ENCODE measurements at regions not wholly inside any gene's neighbourhood (a gene's known extent, or its start where the extent isn't known, plus 50 kb on each side); places are given as distances from the start of the nearest gene placed in this dataset.

DNA sequence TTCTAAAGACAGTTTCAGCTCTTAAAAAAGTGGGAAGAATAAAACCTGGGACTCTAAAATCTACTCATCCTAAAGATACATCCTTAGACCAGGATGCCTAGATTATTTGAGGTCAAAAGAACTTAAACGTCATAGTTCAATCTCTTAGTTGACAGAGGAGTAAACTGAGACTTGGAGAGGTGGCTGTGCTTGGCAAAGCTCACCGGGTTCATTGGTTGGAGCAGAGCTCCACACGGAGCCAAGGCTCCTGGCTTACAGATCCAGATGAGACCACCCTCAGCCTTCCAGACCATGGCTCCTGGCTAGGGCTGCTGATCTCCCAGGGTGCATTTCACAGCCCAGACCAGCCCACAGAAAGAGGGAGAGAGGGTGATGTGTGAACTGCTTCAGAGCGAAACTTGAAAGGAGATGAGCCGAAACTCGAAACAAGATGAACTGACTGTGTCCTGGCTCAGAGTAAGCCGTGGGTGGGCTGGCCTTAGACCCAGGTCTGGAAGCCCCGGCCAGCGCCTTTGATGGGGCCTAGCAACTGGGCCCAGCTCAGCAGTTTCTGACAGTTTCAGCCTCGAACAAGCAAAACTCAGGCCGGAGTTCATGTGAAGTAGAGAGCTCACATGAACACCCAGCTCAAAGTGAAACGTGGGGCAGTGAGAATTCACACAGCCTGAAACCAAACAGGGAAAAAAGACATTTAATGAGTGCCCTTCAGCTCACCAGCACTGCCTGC is 1044.8 kb downstream of the BCL11B start:
- no peak overlapping the region for H2BK5ac ChIP-seq (ENCODE audit: low read depth, low read length, poor library complexity)
- no peaks in the 10 kb centered on the region for H3K79me1 ChIP-seq (ENCODE audit: low read length)
- H3K27ac ChIP-seq (ENCODE audit: low read depth, low read length) = no peak overlapping the region
- H4K8ac ChIP-seq (ENCODE audit: low read depth, low read length) = no peak overlapping the region
- no peak overlapping the region for H3K18ac ChIP-seq (ENCODE audit: low read length)
- H3K14ac ChIP-seq (ENCODE audit: low read length) = no peak overlapping the region
- H4K91ac ChIP-seq (ENCODE audit: low read depth, low read length) = no peak overlapping the region
- DNase-seq = no peak
- H3K4ac ChIP-seq (ENCODE audit: low read depth, low read length) = no peak overlapping the region
- no peaks in the 10 kb centered on the region for H3K79me2 ChIP-seq (ENCODE audit: control insufficient read depth, insufficient read depth, low read length, poor library complexity)
- H3K4me3 ChIP-seq (ENCODE audit: low read depth, low read length) = no peak overlapping the region
- no peak overlapping the region for H2AFZ ChIP-seq (ENCODE audit: insufficient read depth, low read length, poor library complexity)
- H3K23ac ChIP-seq (ENCODE audit: low read length) = no peak overlapping the region
- H3K9ac ChIP-seq (ENCODE audit: low read length) = no peak overlapping the region
- no peak overlapping the region for H3K4me2 ChIP-seq (ENCODE audit: low read length)
- no peak overlapping the region for H4K12ac ChIP-seq (ENCODE audit: low read depth, low read length)
- H2AK5ac ChIP-seq (ENCODE audit: low read length) = no peak overlapping the region
- no peak overlapping the region for H2BK12ac ChIP-seq (ENCODE audit: low read length)
- H3K4me1 ChIP-seq (ENCODE audit: control insufficient read depth in 1 of 2, insufficient read depth in 2 of 2, low read length in 2 of 2) = no peaks in the 10 kb centered on the region
- WGBS (ENCODE audit: extremely low coverage, insufficient coverage, insufficient read length) = no CpG with 5 or more reads among the region's 12 CpGs
- no peak overlapping the region for H2BK120ac ChIP-seq (ENCODE audit: insufficient read depth, low read length, poor library complexity)
- no peaks in the 10 kb centered on the region for H3K36me3 ChIP-seq (ENCODE audit: control insufficient read depth in 1 of 2, insufficient read depth in 2 of 2, low read length in 2 of 2)
- H3K9me3 ChIP-seq (ENCODE audit: insufficient read depth, low read depth, low read length) = no peaks in the 10 kb centered on the region
- no peaks in the 10 kb centered on the region for H3K27me3 ChIP-seq (ENCODE audit: insufficient read depth, low read length)

DNA sequence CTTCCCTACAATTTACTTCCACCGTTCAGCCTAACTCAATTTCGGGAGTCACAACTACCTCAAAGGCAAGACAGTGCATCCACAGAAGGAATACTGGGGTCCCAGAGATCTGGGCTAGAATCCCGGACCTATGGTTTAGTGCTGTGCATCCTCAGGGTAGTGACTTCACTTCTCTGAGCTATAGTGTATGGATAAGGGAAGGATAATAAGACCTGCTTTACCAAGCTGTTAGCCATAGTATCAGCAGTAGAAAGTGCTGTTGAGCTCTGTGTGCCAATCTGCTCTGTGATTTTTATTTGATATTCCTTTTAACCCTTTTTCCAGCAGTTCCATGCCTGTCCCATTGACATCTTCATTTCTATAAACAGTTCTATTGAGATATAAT is 1044.3 kb downstream of the BCL11B start:
- H2BK120ac ChIP-seq (ENCODE audit: insufficient read depth, low read length, poor library complexity) = no peak overlapping the region
- DNase-seq = no peak
- no peak overlapping the region for H4K8ac ChIP-seq (ENCODE audit: low read depth, low read length)
- H3K79me1 ChIP-seq (ENCODE audit: low read length) = no peaks in the 10 kb centered on the region
- H3K4ac ChIP-seq (ENCODE audit: low read depth, low read length) = no peak overlapping the region
- no peak overlapping the region for H2BK12ac ChIP-seq (ENCODE audit: low read length)
- no peaks in the 10 kb centered on the region for H3K36me3 ChIP-seq (ENCODE audit: control insufficient read depth in 1 of 2, insufficient read depth in 2 of 2, low read length in 2 of 2)
- no peaks in the 10 kb centered on the region for H3K9me3 ChIP-seq (ENCODE audit: insufficient read depth, low read depth, low read length)
- H3K9ac ChIP-seq (ENCODE audit: low read length) = no peak overlapping the region
- H4K12ac ChIP-seq (ENCODE audit: low read depth, low read length) = no peak overlapping the region
- no peak overlapping the region for H3K23ac ChIP-seq (ENCODE audit: low read length)
- no peak overlapping the region for H3K27ac ChIP-seq (ENCODE audit: low read depth, low read length)
- H4K91ac ChIP-seq (ENCODE audit: low read depth, low read length) = no peak overlapping the region
- H3K4me1 ChIP-seq (ENCODE audit: control insufficient read depth in 1 of 2, insufficient read depth in 2 of 2, low read length in 2 of 2) = no peaks in the 10 kb centered on the region
- H2BK5ac ChIP-seq (ENCODE audit: low read depth, low read length, poor library complexity) = no peak overlapping the region
- no peak overlapping the region for H3K14ac ChIP-seq (ENCODE audit: low read length)
- H3K27me3 ChIP-seq (ENCODE audit: insufficient read depth, low read length) = no peaks in the 10 kb centered on the region
- H2AFZ ChIP-seq (ENCODE audit: insufficient read depth, low read length, poor library complexity) = no peak overlapping the region
- H2AK5ac ChIP-seq (ENCODE audit: low read length) = no peak overlapping the region
- no peaks in the 10 kb centered on the region for H3K79me2 ChIP-seq (ENCODE audit: control insufficient read depth, insufficient read depth, low read length, poor library complexity)
- H3K4me2 ChIP-seq (ENCODE audit: low read length) = no peak overlapping the region
- no CpG with 5 or more reads among the region's 3 CpGs for WGBS (ENCODE audit: extremely low coverage, insufficient coverage, insufficient read length)
- no peak overlapping the region for H3K18ac ChIP-seq (ENCODE audit: low read length)
- no peak overlapping the region for H3K4me3 ChIP-seq (ENCODE audit: low read depth, low read length)

DNA sequence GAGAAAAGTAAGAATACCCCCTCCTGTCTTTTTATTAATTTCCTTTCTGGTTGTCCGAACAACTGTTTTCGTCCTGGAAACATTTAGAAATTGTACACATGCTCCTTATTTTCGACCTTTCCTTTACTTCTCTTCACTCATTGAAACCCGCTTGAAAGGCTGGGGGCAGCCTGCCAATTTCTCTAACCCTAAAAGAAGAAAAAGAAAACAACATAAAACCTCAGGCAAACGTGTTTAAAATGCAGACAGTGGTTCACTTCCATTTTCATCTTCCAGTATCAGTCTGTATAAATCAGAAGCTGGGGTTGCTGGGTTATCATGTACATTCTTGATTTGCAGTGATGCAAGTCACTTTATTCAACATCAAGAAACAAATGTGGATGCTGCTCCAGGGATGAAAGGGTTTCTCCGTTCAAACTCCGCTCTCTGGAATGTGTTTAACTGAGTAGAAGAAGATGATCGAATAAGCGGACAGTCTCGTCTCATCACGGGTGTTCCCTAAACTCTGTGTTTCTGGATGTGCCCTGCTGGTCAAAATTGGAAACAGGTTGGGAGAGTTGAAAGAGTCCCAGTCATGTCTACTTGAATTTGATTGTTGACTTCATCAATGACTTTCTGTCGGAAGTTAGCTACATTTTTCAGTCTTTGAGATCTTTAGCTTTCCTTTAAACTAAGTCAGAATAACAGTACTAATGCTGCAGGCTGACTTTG is 1042.2 kb downstream of the BCL11B start:
- Histone ChIP-seq H3K36me3 (ENCODE audit: control insufficient read depth in 1 of 2, insufficient read depth in 2 of 2, low read length in 2 of 2) (no peaks in the 10 kb centered on the region), H3K9ac (ENCODE audit: low read length) (no peak overlapping the region), H3K14ac (ENCODE audit: low read length) (no peak overlapping the region), H3K18ac (ENCODE audit: low read length) (no peak overlapping the region), H3K4me3 (ENCODE audit: low read depth, low read length) (no peak overlapping the region), H2BK120ac (ENCODE audit: insufficient read depth, low read length, poor library complexity) (no peak overlapping the region), H3K79me1 (ENCODE audit: low read length) (no peaks in the 10 kb centered on the region), H3K4me2 (ENCODE audit: low read length) (no peak overlapping the region), H3K9me3 (ENCODE audit: insufficient read depth, low read depth, low read length) (no peaks in the 10 kb centered on the region), H2AFZ (ENCODE audit: insufficient read depth, low read length, poor library complexity) (no peak overlapping the region), H2BK5ac (ENCODE audit: low read depth, low read length, poor library complexity) (no peak overlapping the region), H3K79me2 (ENCODE audit: control insufficient read depth, insufficient read depth, low read length, poor library complexity) (no peaks in the 10 kb centered on the region), H3K27me3 (ENCODE audit: insufficient read depth, low read length) (no peaks in the 10 kb centered on the region), H3K23ac (ENCODE audit: low read length) (no peak overlapping the region), H4K12ac (ENCODE audit: low read depth, low read length) (no peak overlapping the region), H2AK5ac (ENCODE audit: low read length) (no peak overlapping the region), H2BK12ac (ENCODE audit: low read length) (no peak overlapping the region), H3K4ac (ENCODE audit: low read depth, low read length) (no peak overlapping the region), H3K27ac (ENCODE audit: low read depth, low read length) (no peak overlapping the region), H4K8ac (ENCODE audit: low read depth, low read length) (no peak overlapping the region), H3K4me1 (ENCODE audit: control insufficient read depth in 1 of 2, insufficient read depth in 2 of 2, low read length in 2 of 2) (no peaks in the 10 kb centered on the region), H4K91ac (ENCODE audit: low read depth, low read length) (no peak overlapping the region)
- WGBS (ENCODE audit: extremely low coverage, insufficient coverage, insufficient read length) = no CpG with 5 or more reads among the region's 12 CpGs
- no peak for DNase-seq

DNA sequence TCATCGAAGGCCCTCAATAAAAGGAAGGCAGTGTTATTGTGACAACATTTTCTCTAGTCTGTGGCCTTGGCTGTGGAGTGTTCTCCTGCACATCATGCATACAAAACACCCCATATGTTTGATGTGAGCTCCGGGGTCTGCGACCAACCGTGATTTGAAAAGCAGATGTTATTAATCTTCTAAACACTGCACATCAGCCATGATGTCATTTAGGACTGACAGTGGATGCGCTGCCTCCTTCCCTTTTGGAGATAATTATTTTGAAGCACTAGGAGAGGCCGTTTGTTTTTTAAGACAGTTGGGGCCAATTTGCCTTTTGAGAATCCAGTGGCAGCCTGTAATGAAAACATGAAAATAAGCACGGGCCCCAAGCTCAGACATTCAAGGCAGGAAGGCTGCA is 1041.6 kb downstream of the BCL11B start:
- H4K8ac ChIP-seq (ENCODE audit: low read depth, low read length) = no peak overlapping the region
- H3K27me3 ChIP-seq (ENCODE audit: insufficient read depth, low read length) = no peaks in the 10 kb centered on the region
- H3K9ac ChIP-seq (ENCODE audit: low read length) = no peak overlapping the region
- H3K79me1 ChIP-seq (ENCODE audit: low read length) = no peaks in the 10 kb centered on the region
- H3K36me3 ChIP-seq (ENCODE audit: control insufficient read depth in 1 of 2, insufficient read depth in 2 of 2, low read length in 2 of 2) = no peaks in the 10 kb centered on the region
- no peak overlapping the region for H2AFZ ChIP-seq (ENCODE audit: insufficient read depth, low read length, poor library complexity)
- WGBS (ENCODE audit: extremely low coverage, insufficient coverage, insufficient read length) = no CpG with 5 or more reads among the region's 7 CpGs
- H2BK5ac ChIP-seq (ENCODE audit: low read depth, low read length, poor library complexity) = no peak overlapping the region
- H3K23ac ChIP-seq (ENCODE audit: low read length) = no peak overlapping the region
- H2BK12ac ChIP-seq (ENCODE audit: low read length) = no peak overlapping the region
- DNase-seq = no peak
- no peak overlapping the region for H2AK5ac ChIP-seq (ENCODE audit: low read length)
- H3K4ac ChIP-seq (ENCODE audit: low read depth, low read length) = no peak overlapping the region
- H3K18ac ChIP-seq (ENCODE audit: low read length) = no peak overlapping the region
- no peak overlapping the region for H3K4me3 ChIP-seq (ENCODE audit: low read depth, low read length)
- no peak overlapping the region for H3K27ac ChIP-seq (ENCODE audit: low read depth, low read length)
- H3K9me3 ChIP-seq (ENCODE audit: insufficient read depth, low read depth, low read length) = no peaks in the 10 kb centered on the region
- H3K4me2 ChIP-seq (ENCODE audit: low read length) = no peak overlapping the region
- H4K12ac ChIP-seq (ENCODE audit: low read depth, low read length) = no peak overlapping the region
- no peaks in the 10 kb centered on the region for H3K79me2 ChIP-seq (ENCODE audit: control insufficient read depth, insufficient read depth, low read length, poor library complexity)
- H3K4me1 ChIP-seq (ENCODE audit: control insufficient read depth in 1 of 2, insufficient read depth in 2 of 2, low read length in 2 of 2) = no peaks in the 10 kb centered on the region
- H2BK120ac ChIP-seq (ENCODE audit: insufficient read depth, low read length, poor library complexity) = no peak overlapping the region
- H4K91ac ChIP-seq (ENCODE audit: low read depth, low read length) = no peak overlapping the region
- no peak overlapping the region for H3K14ac ChIP-seq (ENCODE audit: low read length)
